Fibroblast of lung (primary cell): ENCODE measurements at regions not wholly inside any gene's neighbourhood (a gene's known extent, or its start where the extent isn't known, plus 50 kb on each side); places are given as distances from the start of the nearest gene placed in this dataset.

Experiments
- DNase-seq, 2 donors: peaks; one replicate each; pipeline versions ENCODE4 v3.0.0 to v3.0.0-alpha.2; 2010; ENCODE audit warnings: low read depth in 2 of 2
- H2AFZ ChIP-seq: 2 replicates; pipeline ENCODE4 v1.5.1; 2012; ENCODE audit warnings: low read length, control low read depth, inconsistent platforms
- H3K27ac ChIP-seq: 2 replicates; pipeline ENCODE4 v1.5.1; 2011; ENCODE audit warnings: low read length, control low read depth; ENCODE audit not compliant: insufficient read depth
- H3K27me3 ChIP-seq: 2 replicates; pipeline ENCODE4 v1.5.1; 2011; ENCODE audit warnings: mild to moderate bottlenecking, low read length; ENCODE audit not compliant: control insufficient read depth, insufficient read depth
- H3K36me3 ChIP-seq: 2 replicates; pipeline ENCODE4 v1.5.1; 2011; ENCODE audit warnings: low read length; ENCODE audit not compliant: control insufficient read depth, insufficient read depth
- H3K4me1 ChIP-seq: 2 replicates; pipeline ENCODE4 v1.5.1; 2011; ENCODE audit warnings: low read length; ENCODE audit not compliant: control insufficient read depth, insufficient read depth; ENCODE audit errors: extremely low read depth
- H3K4me2 ChIP-seq: 2 replicates; pipeline ENCODE4 v1.5.1; 2011; ENCODE audit warnings: low read length, control low read depth; ENCODE audit not compliant: insufficient read depth; ENCODE audit errors: extremely low read depth
- H3K4me3 ChIP-seq, 4 experiments: fragments of 200-600 bp in 1 of 4; sonication (generic) in 1 of 4; replicated peaks in 1 of 4; 2 replicates each; pipeline ENCODE4 v1.5.1; 2011 to 2016; ENCODE audit warnings: low read length in 4 of 4, low read depth in 3 of 4, mild to moderate bottlenecking in 3 of 4, control low read depth in 2 of 4, inconsistent platforms in 1 of 4, mixed read lengths in 1 of 4; ENCODE audit not compliant: insufficient read depth in 1 of 4; ENCODE audit errors: control extremely low read depth in 1 of 4
- H3K79me2 ChIP-seq: 2 replicates; pipeline ENCODE4 v1.5.1; 2012; ENCODE audit warnings: mild to moderate bottlenecking, low read length, inconsistent platforms; ENCODE audit not compliant: control insufficient read depth, insufficient read depth
- H3K9ac ChIP-seq: 2 replicates; pipeline ENCODE4 v1.5.1; 2011; ENCODE audit warnings: mild to moderate bottlenecking, low read length, control low read depth; ENCODE audit not compliant: insufficient read depth
- H3K9me3 ChIP-seq: 2 replicates; pipeline ENCODE4 v1.5.1; 2012; ENCODE audit warnings: low read depth, low read length; ENCODE audit not compliant: control insufficient read depth, insufficient read depth
- H4K20me1 ChIP-seq: 2 replicates; pipeline ENCODE4 v1.5.1; 2011; ENCODE audit warnings: low read length; ENCODE audit not compliant: control insufficient read depth, insufficient read depth; ENCODE audit errors: extremely low read depth
- CTCF ChIP-seq, 2 donors: IDR thresholded peaks in 1 of 2; conservative IDR thresholded peaks in 1 of 2; 1 replicate in 1 of 2; 2 replicates in 1 of 2; pipeline ENCODE4 v1.5.1; 2011 to 2012; ENCODE audit warnings: low read length in 2 of 2, control low read depth in 1 of 2, inconsistent platforms in 1 of 2, low read depth in 1 of 2, mild to moderate bottlenecking in 1 of 2
- EZH2 ChIP-seq: IDR thresholded peaks from 2 replicates; pipeline ENCODE4 v1.5.1; 2012; ENCODE audit warnings: low read length, control low read depth, mild to moderate bottlenecking; ENCODE audit errors: missing control alignments

GRCh38 chr20:40462566-40462965 is 226.5 kb downstream of the MAFB start:
- no peak for TF ChIP-seq CTCF (conservative IDR thresholded peaks at IDR 0.05 in 1 of 2, IDR thresholded peaks at IDR 0.05 in 1 of 2; ENCODE audit: low read depth in 1 of 2, low read length in 2 of 2)
- TF ChIP-seq EZH2 = no peak
- Histone ChIP-seq H4K20me1 (no peaks in the 10 kb centered on the region), H3K4me1 (no peaks in the 10 kb centered on the region), H3K4me3 (no peak overlapping the region), H3K4me2 (no peak overlapping the region), H3K9ac (no peak overlapping the region), H2AFZ (no peak overlapping the region), H3K27me3 (no peaks in the 10 kb centered on the region), H3K79me2 (no peaks in the 10 kb centered on the region), H3K9me3 (no peaks in the 10 kb centered on the region), H3K36me3 (no peaks in the 10 kb centered on the region), H3K27ac (no peak overlapping the region)
- DNase-seq = no peak

GRCh38 chr20:40459299-40459698 is 229.7 kb downstream of the MAFB start:
- Histone ChIP-seq H3K4me2 (no peak overlapping the region), H3K4me1 (no peaks in the 10 kb centered on the region), H3K9me3 (no peaks in the 10 kb centered on the region), H3K27ac (no peak overlapping the region), H3K4me3 (no peak overlapping the region), H3K9ac (no peak overlapping the region), H3K79me2 (no peaks in the 10 kb centered on the region), H4K20me1 (no peaks in the 10 kb centered on the region), H3K36me3 (no peaks in the 10 kb centered on the region), H3K27me3 (no peaks in the 10 kb centered on the region), H2AFZ (no peak overlapping the region)
- TF ChIP-seq CTCF (conservative IDR thresholded peaks at IDR 0.05 in 1 of 2, IDR thresholded peaks at IDR 0.05 in 1 of 2; ENCODE audit: low read depth in 1 of 2, low read length in 2 of 2) = no peak
- TF ChIP-seq EZH2 = no peak
- DNase-seq = no peak

DNA sequence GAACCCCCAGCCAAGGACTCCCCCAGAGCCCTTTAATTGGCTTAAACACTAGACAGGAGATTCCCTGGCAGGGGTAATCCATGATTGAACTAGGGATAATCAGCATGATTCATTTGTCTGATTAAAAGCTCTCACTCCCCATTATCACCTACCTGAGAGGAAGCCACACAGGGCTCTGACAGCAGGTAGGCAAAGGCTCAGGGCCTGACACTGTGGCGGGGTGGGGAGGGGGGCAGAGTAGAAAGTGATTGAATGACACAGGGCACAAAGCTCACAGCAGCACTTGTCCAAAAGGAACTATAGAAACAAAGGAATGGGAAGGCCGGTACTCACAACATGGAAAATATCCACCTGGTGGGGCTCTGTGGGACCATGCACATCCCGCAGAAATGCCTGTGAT is 231.6 kb downstream of the MAFB start:
- H3K4me3 ChIP-seq = no peak overlapping the region
- H2AFZ ChIP-seq = no peak overlapping the region
- no peaks in the 10 kb centered on the region for H3K79me2 ChIP-seq
- no peak overlapping the region for H3K27ac ChIP-seq
- no peaks in the 10 kb centered on the region for H3K36me3 ChIP-seq
- no peaks in the 10 kb centered on the region for H3K4me1 ChIP-seq
- H3K27me3 ChIP-seq = no peaks in the 10 kb centered on the region
- no peak overlapping the region for H3K4me2 ChIP-seq
- no peak for DNase-seq
- no peak for TF ChIP-seq CTCF (conservative IDR thresholded peaks at IDR 0.05 in 1 of 2, IDR thresholded peaks at IDR 0.05 in 1 of 2; ENCODE audit: low read depth in 1 of 2, low read length in 2 of 2)
- TF ChIP-seq EZH2 = no peak
- no peaks in the 10 kb centered on the region for H4K20me1 ChIP-seq
- no peaks in the 10 kb centered on the region for H3K9me3 ChIP-seq
- H3K9ac ChIP-seq = no peak overlapping the region
